IMR-90 (cell line): ENCODE measurements at regions not wholly inside any gene's neighbourhood (a gene's known extent, or its start where the extent isn't known, plus 50 kb on each side); places are given as distances from the start of the nearest gene placed in this dataset.

Experiments used
- BHLHE40 ChIP-seq: fragments of 150-350 bp; IDR thresholded peaks from 2 replicates; pipeline ENCODE4 v1.6.1; 2016; ENCODE audit warnings: mild to moderate bottlenecking, low read depth, low read length
- CHD1 ChIP-seq: IDR thresholded peaks from 2 replicates; pipeline ENCODE4 v1.6.1; 2012; ENCODE audit warnings: low read depth, low read length, improper control_type of control experiment
- CTCF ChIP-seq: conservative IDR thresholded peaks from 2 replicates; pipeline ENCODE4 v1.5.1; 2012; ENCODE audit warnings: mild to moderate bottlenecking, low read depth, low read length, improper control_type of control experiment
- ELK1 ChIP-seq: fragments of 150-350 bp; IDR thresholded peaks from 2 replicates; pipeline ENCODE4 v1.6.1; 2016; ENCODE audit warnings: low read depth, mild to moderate bottlenecking, low read length, moderate library complexity, borderline replicate concordance
- MAFK ChIP-seq: IDR thresholded peaks from 2 replicates; pipeline ENCODE4 v1.6.1; 2012; ENCODE audit warnings: low read depth, low read length, improper control_type of control experiment
- MAZ ChIP-seq: IDR thresholded peaks from 2 replicates; pipeline ENCODE4 v1.6.1; 2012; ENCODE audit warnings: low read depth, mild to moderate bottlenecking, low read length, improper control_type of control experiment, moderate library complexity, borderline replicate concordance
- MXI1 ChIP-seq: IDR thresholded peaks from 2 replicates; pipeline ENCODE4 v1.6.1; 2012; ENCODE audit warnings: low read depth, mild to moderate bottlenecking, low read length, moderate library complexity, borderline replicate concordance
- POLR2A ChIP-seq: IDR thresholded peaks from 2 replicates; pipeline ENCODE4 v1.6.1; 2012; ENCODE audit warnings: mild to moderate bottlenecking, low read depth, low read length
- RAD21 ChIP-seq: IDR thresholded peaks from 2 replicates; pipeline ENCODE4 v1.6.1; 2012; ENCODE audit warnings: low read length, improper control_type of control experiment
- RFX5 ChIP-seq: IDR thresholded peaks from 2 replicates; pipeline ENCODE4 v1.8.0; 2012; ENCODE audit warnings: low read depth, mild to moderate bottlenecking, low read length, moderate library complexity
- USF2 ChIP-seq: fragments of 150-350 bp; IDR thresholded peaks from 2 replicates; pipeline ENCODE4 v1.6.1; 2017; ENCODE audit warnings: mild to moderate bottlenecking, antibody characterized with exemption, low read length, low read depth

- TF ChIP-seq ELK1 (no peak), CHD1 (no peak), CTCF (no peak), POLR2A (no peak), RFX5 (no peak), RAD21 (no peak), MAZ (no peak), BHLHE40 (no peak), USF2 (no peak), MXI1 (no peak), MAFK (no peak)
Measured at GRCh38 chr3:68447885-68448284, 484.5 kb downstream of the TAFA4 start.
